ENCODE measurements at regions not wholly inside any gene's neighbourhood (a gene's known extent, or its start where the extent isn't known, plus 50 kb on each side); places are given as distances from the start of the nearest gene placed in this dataset.

DNA sequence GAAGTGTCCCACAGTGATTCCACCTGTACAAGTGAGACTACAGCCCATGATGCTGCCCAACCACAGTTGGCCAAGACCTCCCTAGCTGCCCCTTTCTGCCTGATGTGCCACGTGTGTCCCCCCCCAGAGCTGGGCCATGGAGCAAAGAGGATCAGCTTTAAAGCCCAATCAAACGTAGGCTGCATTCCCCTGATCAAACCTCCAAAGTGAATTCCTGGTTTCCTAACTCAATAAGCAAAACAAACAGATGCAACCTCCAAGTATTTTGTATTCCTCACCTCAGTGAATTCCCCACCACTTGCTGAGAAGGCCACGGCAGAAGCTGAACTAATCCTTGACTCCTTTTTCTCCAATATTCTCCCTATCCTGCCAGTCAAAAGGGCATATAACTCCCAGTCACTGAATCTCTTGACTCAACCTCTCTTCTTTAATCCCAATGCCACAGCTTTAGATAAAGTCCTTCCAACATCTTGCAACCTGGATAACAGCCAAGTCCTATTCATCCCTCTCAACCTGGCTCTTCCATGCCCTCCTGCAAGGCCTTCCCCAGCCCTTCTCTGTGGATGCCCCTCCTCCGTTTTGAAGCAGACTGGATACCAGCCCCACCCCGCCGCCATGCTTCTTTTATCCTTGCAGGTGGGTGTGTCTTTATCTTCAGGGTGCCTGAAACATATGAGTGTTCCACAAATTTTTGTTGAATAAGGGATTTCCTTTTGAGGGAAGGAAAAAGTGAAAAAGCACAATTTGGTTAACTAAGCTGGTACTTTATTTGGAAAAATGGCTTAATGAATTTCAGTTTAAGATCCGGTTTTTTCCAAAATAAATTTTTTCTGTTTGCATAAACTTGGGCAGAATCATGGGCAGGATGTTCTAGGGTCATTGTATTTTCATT lies 285.2 kb upstream of the MKLN1 start:
- peak in 1 of 2 donors; percentile 37 for DNase-seq
- Histone ChIP-seq H3K27me3 (no peaks in the 10 kb centered on the region), H3K9me3 (no peaks in the 10 kb centered on the region), H3K27ac (peak overlapping the region; percentile 20 to 66 (median 58)), H3K36me3 (no peaks in the 10 kb centered on the region), H3K4me1 (peaks cover 48 to 49% of the 10 kb centered on the region in 2 donors), H3K4me3 (replicated peaks in 1 of 3) (no peak overlapping the region)
- intact Hi-C loops (cut with DNase I), result no loop called here
- 58 to 64% methylated on average over 7 of the region's 7 CpGs for WGBS, 2 donors
- TF ChIP-seq, protein P1, sequence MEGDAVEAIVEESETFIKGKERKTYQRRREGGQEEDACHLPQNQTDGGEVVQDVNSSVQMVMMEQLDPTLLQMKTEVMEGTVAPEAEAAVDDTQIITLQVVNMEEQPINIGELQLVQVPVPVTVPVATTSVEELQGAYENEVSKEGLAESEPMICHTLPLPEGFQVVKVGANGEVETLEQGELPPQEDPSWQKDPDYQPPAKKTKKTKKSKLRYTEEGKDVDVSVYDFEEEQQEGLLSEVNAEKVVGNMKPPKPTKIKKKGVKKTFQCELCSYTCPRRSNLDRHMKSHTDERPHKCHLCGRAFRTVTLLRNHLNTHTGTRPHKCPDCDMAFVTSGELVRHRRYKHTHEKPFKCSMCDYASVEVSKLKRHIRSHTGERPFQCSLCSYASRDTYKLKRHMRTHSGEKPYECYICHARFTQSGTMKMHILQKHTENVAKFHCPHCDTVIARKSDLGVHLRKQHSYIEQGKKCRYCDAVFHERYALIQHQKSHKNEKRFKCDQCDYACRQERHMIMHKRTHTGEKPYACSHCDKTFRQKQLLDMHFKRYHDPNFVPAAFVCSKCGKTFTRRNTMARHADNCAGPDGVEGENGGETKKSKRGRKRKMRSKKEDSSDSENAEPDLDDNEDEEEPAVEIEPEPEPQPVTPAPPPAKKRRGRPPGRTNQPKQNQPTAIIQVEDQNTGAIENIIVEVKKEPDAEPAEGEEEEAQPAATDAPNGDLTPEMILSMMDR (IDR thresholded peaks at IDR 0.05), result no peak
- TF ChIP-seq POLR2A (IDR thresholded peaks at IDR 0.05), result no peak

DNA sequence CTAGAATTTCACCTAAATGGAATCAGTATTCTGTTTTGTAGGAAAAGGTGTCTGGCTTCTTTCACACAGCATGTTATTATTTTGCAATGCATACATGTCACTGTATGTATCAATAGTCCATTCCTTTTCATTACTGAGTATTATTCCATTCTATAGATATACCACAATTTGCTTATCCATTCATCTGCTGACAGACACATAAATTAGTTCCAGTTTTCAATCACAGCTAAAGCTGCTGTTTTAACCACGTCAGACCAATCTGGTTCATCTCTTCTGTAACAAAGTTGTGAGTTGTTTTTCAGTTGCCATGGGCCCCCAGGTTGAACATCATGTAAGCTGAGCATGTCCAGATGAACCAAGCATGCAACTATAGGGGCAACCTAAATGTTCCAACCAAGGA lies 282.1 kb upstream of the MKLN1 start:
- WGBS, 2 donors, result 96 to 98% methylated on average over 1 of the region's 1 CpG
- H3K4me1 ChIP-seq, result peaks cover 43 to 45% of the 10 kb centered on the region in 2 donors
- H3K36me3 ChIP-seq, result no peaks in the 10 kb centered on the region
- H3K27ac ChIP-seq, result no peak overlapping the region
- no peak for DNase-seq
- H3K27me3 ChIP-seq, result no peaks in the 10 kb centered on the region
- intact Hi-C loops (cut with DNase I), result no loop called here
- no peak for TF ChIP-seq POLR2A (IDR thresholded peaks at IDR 0.05)
- TF ChIP-seq, protein P1 (IDR thresholded peaks at IDR 0.05), result no peak
- no peak overlapping the region for H3K4me3 ChIP-seq (replicated peaks in 1 of 3)
- no peaks in the 10 kb centered on the region for H3K9me3 ChIP-seq

DNA sequence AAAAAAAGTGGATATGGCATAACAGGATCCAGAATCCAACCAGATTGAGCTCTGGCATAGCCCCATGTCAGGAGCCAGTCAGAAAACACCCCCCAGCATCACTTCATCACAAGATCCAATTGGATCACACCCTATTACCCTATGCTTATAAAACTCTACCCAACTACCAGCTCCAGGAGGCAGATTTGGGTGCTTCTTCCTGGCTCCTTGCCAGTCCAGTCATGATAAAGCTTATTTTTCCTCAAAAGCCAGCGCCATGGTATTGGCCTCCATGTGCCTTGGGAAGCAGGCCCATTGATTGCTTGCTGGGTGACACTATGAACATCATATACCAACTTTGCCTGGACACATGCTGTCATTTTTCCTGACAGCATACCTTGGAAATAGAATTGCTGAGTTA lies 281.4 kb upstream of the MKLN1 start:
- intact Hi-C loops (cut with DNase I), result no loop called here
- Histone ChIP-seq H3K9me3 (no peaks in the 10 kb centered on the region), H3K4me1 (peaks cover 47 to 48% of the 10 kb centered on the region in 2 donors), H3K36me3 (no peaks in the 10 kb centered on the region), H3K4me3 (replicated peaks in 1 of 3) (no peak overlapping the region), H3K27me3 (no peaks in the 10 kb centered on the region), H3K27ac (no peak overlapping the region)
- DNase-seq, result no peak
- WGBS, 2 donors, result 90 to 100% methylated on average over 1 of the region's 1 CpG
- TF ChIP-seq, protein P1 (IDR thresholded peaks at IDR 0.05), result no peak

DNA sequence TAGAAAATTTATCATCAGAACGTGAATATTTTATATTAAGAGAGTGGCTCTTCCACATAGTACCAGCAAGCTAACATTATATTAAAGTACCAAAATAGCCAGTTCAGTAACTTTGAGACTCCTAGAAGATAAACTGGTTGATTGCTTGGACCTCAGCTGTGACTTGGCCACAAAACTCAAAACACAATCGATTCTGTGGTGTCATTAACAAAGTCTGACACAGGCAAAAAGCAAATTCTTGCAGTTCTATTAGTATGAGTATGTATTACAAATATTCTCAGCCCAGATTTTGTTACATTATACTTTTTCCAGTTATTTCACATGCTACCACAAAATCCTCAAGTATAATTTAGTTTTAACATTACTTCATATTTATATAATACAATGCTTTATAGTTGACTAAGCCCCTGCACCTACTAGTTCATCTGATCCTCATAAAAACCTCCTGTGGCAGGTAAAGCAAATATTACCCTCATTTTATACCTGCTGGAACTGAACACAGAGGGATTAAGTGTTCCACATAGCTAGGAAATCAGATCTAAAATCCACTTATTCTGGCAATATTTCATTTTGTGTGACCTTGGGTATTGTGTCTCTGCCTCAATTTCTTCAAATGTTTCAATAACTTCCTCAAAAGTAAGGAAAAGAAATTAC lies 279.9 kb upstream of the MKLN1 start:
- H3K4me1 ChIP-seq, result peaks cover 48 to 51% of the 10 kb centered on the region in 2 donors
- H3K36me3 ChIP-seq, result no peaks in the 10 kb centered on the region
- H3K27me3 ChIP-seq, result no peaks in the 10 kb centered on the region
- 85 to 87% methylated on average over 2 of the region's 2 CpGs for WGBS, 2 donors
- intact Hi-C loops (cut with DNase I), result no loop called here
- no peak overlapping the region for H3K27ac ChIP-seq
- DNase-seq, result no peak
- no peaks in the 10 kb centered on the region for H3K9me3 ChIP-seq
- no peak overlapping the region for H3K4me3 ChIP-seq (replicated peaks in 1 of 3)
- TF ChIP-seq, protein P1 (IDR thresholded peaks at IDR 0.05), result no peak
- no peak for TF ChIP-seq POLR2A (IDR thresholded peaks at IDR 0.05)

DNA sequence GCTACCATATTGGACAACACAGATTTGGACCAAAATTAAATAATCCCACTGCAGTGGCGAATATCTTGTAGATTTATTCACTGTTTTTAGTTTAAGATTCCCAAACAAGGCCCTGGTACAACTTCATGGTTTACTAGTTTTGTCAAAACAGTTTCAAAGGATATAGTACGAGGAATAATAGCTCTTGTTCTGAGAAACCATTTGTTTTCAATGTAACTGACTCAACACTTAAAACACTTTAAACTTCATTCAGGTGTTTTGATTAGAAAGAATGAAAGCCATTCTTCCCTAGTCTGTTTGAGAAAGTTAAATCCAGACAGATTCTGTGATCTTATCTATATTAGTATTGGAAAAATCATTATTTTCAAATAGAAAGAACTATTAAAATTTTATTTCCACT lies 276.4 kb upstream of the MKLN1 start:
- Histone ChIP-seq H3K36me3 (no peaks in the 10 kb centered on the region), H3K27ac (peak overlapping the region; percentile 39 to 54 (median 51)), H3K9me3 (no peaks in the 10 kb centered on the region), H3K4me3 (replicated peaks in 1 of 3) (no peak overlapping the region), H3K4me1 (peaks cover 69 to 77% of the 10 kb centered on the region in 2 donors), H3K27me3 (no peaks in the 10 kb centered on the region)
- TF ChIP-seq, protein P1 (IDR thresholded peaks at IDR 0.05), result no peak
- TF ChIP-seq POLR2A (IDR thresholded peaks at IDR 0.05), result no peak
- intact Hi-C loops (cut with DNase I), result no loop called here
- DNase-seq, result no peak
- 46% methylated on average over 2 of the region's 2 CpGs for WGBS, 2 donors
